ENCODE measurements at regions not wholly inside any gene's neighbourhood (a gene's known extent, or its start where the extent isn't known, plus 50 kb on each side); places are given as distances from the start of the nearest gene placed in this dataset.

DNA sequence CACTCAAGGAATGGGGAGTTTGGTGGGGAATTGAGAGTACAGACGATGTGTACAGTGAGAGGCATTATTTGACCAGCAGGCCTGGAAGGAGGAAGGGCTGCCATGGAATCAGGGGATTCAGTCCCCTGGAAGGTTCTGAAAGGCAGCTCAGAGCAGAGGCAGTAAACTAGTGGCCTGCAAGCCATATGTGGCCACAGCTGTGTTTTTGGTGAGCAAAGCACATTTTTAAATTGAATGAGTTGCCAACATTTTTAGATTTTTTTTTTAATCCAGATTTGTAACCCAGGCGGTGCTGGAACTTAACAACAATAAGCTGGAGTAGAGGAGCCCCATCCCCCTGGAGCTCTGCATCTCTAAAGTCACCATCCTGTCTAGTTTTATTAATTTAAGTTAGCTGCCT lies 95.3 kb upstream of the IPO5 start:
- TF ChIP-seq, protein P1, sequence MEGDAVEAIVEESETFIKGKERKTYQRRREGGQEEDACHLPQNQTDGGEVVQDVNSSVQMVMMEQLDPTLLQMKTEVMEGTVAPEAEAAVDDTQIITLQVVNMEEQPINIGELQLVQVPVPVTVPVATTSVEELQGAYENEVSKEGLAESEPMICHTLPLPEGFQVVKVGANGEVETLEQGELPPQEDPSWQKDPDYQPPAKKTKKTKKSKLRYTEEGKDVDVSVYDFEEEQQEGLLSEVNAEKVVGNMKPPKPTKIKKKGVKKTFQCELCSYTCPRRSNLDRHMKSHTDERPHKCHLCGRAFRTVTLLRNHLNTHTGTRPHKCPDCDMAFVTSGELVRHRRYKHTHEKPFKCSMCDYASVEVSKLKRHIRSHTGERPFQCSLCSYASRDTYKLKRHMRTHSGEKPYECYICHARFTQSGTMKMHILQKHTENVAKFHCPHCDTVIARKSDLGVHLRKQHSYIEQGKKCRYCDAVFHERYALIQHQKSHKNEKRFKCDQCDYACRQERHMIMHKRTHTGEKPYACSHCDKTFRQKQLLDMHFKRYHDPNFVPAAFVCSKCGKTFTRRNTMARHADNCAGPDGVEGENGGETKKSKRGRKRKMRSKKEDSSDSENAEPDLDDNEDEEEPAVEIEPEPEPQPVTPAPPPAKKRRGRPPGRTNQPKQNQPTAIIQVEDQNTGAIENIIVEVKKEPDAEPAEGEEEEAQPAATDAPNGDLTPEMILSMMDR (IDR thresholded peaks at IDR 0.05; ENCODE audit: insufficient read depth, low read depth, low read length) = no peak
- no peak for DNase-seq (ENCODE audit: low read depth)
- no peak overlapping the region for H3K4me3 ChIP-seq (ENCODE audit: low read depth, low read length)

DNA sequence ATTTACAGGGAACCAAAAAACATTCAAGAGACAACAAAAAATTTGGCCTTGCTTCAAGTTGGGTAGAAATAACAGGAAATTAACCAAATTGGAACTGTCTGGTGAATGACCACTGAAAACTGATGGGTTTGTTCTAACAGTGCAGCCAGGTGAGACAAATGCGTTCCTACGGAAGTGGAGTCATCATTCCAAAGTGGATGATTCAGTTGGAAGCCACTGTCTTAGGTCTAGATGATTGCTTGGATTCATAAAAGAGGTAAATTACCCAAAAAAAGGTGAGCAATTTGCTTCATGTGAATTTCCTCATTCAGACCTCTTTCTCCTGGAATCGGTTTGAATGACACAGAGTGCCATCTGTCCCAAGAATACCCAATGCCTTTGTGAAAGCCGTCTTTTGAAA lies 87.1 kb upstream of the IPO5 start:
- H3K4me3 ChIP-seq (ENCODE audit: low read depth, low read length) = no peak overlapping the region
- no peak for DNase-seq (ENCODE audit: low read depth)
- TF ChIP-seq, protein P1 (IDR thresholded peaks at IDR 0.05; ENCODE audit: insufficient read depth, low read depth, low read length) = no peak

DNA sequence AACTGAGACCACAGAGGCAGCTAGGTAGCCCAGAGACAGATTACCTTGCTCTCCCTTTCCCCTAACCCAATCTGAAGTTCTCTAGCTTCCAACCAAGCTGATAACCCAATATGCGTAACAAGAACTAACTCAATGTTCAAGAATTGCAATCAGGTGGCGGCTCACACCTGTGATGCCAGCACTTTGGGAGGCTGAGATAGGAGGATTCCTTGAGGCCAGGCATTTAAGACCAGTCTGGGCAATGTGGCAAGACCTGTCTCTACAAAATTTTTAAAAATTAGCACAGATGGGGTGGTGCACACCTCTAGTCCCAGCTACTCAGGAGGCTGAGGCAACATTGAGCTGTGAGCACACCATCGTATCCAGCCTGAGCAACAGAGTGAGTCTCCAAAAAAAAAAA lies 86.7 kb upstream of the IPO5 start:
- no peak for DNase-seq (ENCODE audit: low read depth)
- H3K4me3 ChIP-seq (ENCODE audit: low read depth, low read length) = no peak overlapping the region
- TF ChIP-seq, protein P1 (IDR thresholded peaks at IDR 0.05; ENCODE audit: insufficient read depth, low read depth, low read length) = no peak

DNA sequence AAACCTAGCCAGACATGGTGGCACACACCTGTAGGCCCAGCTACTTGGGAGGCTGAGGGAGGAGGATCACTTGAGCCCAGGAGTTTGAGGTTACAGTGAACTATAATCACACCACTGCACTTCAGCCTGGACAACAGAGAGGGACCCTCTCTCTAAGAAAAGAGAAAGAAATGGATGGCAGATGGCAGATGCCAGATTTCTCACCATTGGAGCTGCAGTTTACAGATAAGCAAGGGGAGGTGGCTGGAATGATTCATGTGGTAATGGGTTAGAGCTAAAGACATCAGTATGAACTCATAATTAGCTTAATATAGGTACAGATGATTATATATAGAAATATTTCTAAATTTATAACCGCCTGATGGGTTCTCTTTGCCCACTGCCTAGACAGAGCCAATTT lies 80.1 kb upstream of the IPO5 start:
- no peak for DNase-seq (ENCODE audit: low read depth)
- H3K4me3 ChIP-seq (ENCODE audit: low read depth, low read length) = no peak overlapping the region
- TF ChIP-seq, protein P1 (IDR thresholded peaks at IDR 0.05; ENCODE audit: insufficient read depth, low read depth, low read length) = no peak

DNA sequence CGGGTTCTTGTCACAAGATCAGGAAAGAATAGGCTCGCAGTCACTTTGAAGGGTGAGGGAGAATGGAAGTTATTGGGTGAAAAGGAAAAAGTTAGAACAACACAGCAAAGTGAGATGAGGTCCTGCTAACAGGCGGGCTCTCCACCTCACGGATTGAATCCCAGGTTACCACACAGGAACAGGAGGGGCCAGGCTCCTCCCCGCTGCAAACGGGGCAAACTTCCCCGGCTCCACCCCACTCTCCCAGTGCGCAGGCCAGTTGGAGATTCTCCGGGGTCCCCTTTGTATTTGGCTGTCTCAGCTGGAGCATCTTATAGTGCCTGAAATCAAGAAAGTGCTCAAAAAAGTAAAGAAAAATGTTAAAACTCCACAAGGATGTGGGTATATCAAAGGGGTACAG lies 78.3 kb upstream of the IPO5 start:
- H3K4me3 ChIP-seq (ENCODE audit: low read depth, low read length) = no peak overlapping the region
- TF ChIP-seq, protein P1 (IDR thresholded peaks at IDR 0.05; ENCODE audit: insufficient read depth, low read depth, low read length) = no peak
- no peak for DNase-seq (ENCODE audit: low read depth)

DNA sequence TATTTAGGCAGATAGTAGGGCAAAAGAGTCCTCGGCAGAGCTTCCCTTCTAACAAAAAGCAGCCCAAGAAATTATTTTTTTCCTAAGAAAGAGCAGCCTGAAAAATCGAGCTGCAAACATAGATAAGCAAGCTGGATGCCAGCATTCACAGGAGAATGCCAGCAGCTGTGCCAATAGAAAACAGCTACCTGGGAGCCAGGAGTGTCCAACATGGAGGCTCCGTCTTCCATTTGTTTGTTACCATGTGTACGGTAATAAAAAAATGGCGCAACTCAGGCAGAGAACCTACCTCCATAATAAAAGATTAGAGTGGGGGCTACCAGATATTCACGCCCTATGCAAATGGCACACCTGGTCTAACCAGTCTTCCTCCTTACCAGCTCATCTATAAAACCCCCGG lies 77.6 kb upstream of the IPO5 start:
- TF ChIP-seq, protein P1 (IDR thresholded peaks at IDR 0.05; ENCODE audit: insufficient read depth, low read depth, low read length) = no peak
- H3K4me3 ChIP-seq (ENCODE audit: low read depth, low read length) = no peak overlapping the region
- DNase-seq (ENCODE audit: low read depth) = no peak

Data from fibroblast of villous mesenchyme (primary cell).